PFSK-1 (cell line): ENCODE measurements at regions not wholly inside any gene's neighbourhood (a gene's known extent, or its start where the extent isn't known, plus 50 kb on each side); places are given as distances from the start of the nearest gene placed in this dataset.

Source experiments
- FOXP2 ChIP-seq: optimal IDR thresholded peaks from 2 replicates; pipeline ENCODE3; 2011; ENCODE audit warnings: borderline replicate concordance, control low read depth, inconsistent platforms; ENCODE audit not compliant: insufficient read depth; ENCODE audit errors: extremely low read length, extremely low read depth
- POLR2AphosphoS5 ChIP-seq: IDR thresholded peaks from 2 replicates; pipeline ENCODE4 v1.6.1; 2012; ENCODE audit warnings: low read depth, mild to moderate bottlenecking, control low read depth, low read length, moderate library complexity
- SIN3A ChIP-seq: IDR thresholded peaks from 2 replicates; pipeline ENCODE4 v1.6.1; 2012; ENCODE audit warnings: mild to moderate bottlenecking, low read length, moderate library complexity, borderline replicate concordance; ENCODE audit not compliant: insufficient read depth
- TAF1 ChIP-seq: IDR thresholded peaks from 2 replicates; pipeline ENCODE4 v1.6.1; 2012; ENCODE audit warnings: low read length, control low read depth, borderline replicate concordance; ENCODE audit not compliant: insufficient read depth
- TF ChIP-seq, protein P1 (sequence below), 2 experiments: IDR thresholded peaks; 2 replicates each; pipeline versions ENCODE4 v1.6.1 to v1.8.0; 2011 to 2012; ENCODE audit warnings: low read depth in 2 of 2, low read length in 2 of 2, control low read depth in 1 of 2, inconsistent platforms in 1 of 2, mild to moderate bottlenecking in 1 of 2, moderate library complexity in 1 of 2; ENCODE audit not compliant: insufficient read depth in 1 of 2

GRCh38 chr3:115397433-115397832, 225.9 kb upstream of the GAP43 start:
- TF ChIP-seq, protein P1, sequence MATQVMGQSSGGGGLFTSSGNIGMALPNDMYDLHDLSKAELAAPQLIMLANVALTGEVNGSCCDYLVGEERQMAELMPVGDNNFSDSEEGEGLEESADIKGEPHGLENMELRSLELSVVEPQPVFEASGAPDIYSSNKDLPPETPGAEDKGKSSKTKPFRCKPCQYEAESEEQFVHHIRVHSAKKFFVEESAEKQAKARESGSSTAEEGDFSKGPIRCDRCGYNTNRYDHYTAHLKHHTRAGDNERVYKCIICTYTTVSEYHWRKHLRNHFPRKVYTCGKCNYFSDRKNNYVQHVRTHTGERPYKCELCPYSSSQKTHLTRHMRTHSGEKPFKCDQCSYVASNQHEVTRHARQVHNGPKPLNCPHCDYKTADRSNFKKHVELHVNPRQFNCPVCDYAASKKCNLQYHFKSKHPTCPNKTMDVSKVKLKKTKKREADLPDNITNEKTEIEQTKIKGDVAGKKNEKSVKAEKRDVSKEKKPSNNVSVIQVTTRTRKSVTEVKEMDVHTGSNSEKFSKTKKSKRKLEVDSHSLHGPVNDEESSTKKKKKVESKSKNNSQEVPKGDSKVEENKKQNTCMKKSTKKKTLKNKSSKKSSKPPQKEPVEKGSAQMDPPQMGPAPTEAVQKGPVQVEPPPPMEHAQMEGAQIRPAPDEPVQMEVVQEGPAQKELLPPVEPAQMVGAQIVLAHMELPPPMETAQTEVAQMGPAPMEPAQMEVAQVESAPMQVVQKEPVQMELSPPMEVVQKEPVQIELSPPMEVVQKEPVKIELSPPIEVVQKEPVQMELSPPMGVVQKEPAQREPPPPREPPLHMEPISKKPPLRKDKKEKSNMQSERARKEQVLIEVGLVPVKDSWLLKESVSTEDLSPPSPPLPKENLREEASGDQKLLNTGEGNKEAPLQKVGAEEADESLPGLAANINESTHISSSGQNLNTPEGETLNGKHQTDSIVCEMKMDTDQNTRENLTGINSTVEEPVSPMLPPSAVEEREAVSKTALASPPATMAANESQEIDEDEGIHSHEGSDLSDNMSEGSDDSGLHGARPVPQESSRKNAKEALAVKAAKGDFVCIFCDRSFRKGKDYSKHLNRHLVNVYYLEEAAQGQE (IDR thresholded peaks at IDR 0.05; ENCODE audit: insufficient read depth in 1 of 2, low read depth in 2 of 2, low read length in 2 of 2): no peak
- TF ChIP-seq TAF1 (no peak), POLR2AphosphoS5 (no peak), SIN3A (no peak), FOXP2 (no peak)

- TF ChIP-seq FOXP2: no peak
Measured at GRCh38 chr3:115398506-115398905, 224.8 kb upstream of the GAP43 start.

DNA sequence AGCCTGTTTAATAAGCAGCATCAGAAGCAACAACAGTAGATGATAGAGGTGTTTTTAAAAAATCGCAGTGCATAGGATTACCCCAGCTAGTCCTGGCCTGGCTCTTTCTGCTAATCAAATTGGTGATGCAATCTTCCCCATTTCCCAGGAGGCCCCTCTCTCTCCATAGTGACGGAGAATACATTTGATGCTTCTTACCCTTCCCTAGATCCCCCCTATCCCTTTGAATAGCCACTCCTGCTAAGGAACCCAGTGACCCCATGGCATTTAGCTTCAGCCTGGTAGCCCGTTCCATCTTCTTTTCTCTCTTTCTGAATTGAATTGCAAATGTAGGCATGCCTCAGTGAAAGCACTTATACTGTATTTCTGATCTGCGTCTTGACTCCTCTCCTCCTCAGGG, 223.6 kb upstream of the GAP43 start:
- TF ChIP-seq, protein P1 (IDR thresholded peaks at IDR 0.05; ENCODE audit: insufficient read depth in 1 of 2, low read depth in 2 of 2, low read length in 2 of 2): no peak
- no peak for TF ChIP-seq SIN3A

- TF ChIP-seq SIN3A (no peak), FOXP2 (no peak), POLR2AphosphoS5 (no peak), TAF1 (no peak)
- TF ChIP-seq, protein P1 (IDR thresholded peaks at IDR 0.05; ENCODE audit: insufficient read depth in 1 of 2, low read depth in 2 of 2, low read length in 2 of 2): no peak
Measured at GRCh38 chr3:115401298-115401697, 222.0 kb upstream of the GAP43 start.

DNA sequence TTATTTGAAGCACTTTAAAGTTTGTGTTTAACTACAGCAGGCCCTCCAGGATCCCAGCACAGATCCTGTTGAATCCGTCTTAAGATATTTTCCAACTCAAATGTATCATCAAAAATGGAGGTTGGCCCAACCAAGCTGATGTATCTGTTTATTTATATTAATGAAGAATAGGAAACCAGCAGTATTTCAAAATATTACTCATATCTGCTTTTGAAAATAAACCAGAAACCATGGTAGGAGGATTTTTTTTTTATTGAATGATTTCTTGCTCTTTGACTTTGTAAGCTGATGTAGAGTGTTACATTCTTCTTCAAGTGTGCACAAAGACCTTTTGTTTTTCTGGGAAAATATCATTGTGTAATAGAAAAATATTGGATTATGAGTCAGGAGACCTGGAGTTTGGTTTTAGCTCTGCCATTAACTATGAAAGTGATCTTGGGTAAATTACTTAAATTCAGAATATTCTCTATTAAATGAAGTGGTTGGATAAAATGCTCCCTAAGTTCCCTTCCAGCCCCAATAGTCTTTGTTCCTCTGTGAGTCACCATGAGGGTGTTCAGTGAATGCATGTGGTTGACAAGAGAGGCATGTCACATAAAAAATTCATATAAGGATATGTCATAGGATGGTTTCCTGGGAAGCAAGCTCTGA, 221.3 kb upstream of the GAP43 start:
- no peak for TF ChIP-seq TAF1
- no peak for TF ChIP-seq SIN3A
- TF ChIP-seq POLR2AphosphoS5: no peak
- TF ChIP-seq, protein P1 (IDR thresholded peaks at IDR 0.05; ENCODE audit: insufficient read depth in 1 of 2, low read depth in 2 of 2, low read length in 2 of 2): no peak
- TF ChIP-seq FOXP2: no peak
